HG03439 (cell line): ENCODE measurements at regions not wholly inside any gene's neighbourhood (a gene's known extent, or its start where the extent isn't known, plus 50 kb on each side); places are given as distances from the start of the nearest gene placed in this dataset.

ENCODE experiments used
- ATAC-seq: cut with Tn5 transposase; IDR thresholded peaks from one replicate; pipeline ENCODE4 v1.9.1; 2021; ENCODE audit warnings: mild to moderate bottlenecking, moderate library complexity; ENCODE audit not compliant: unreplicated experiment

GRCh38 chr3:168269001-168269400 is 173.3 kb upstream of the GOLIM4 start:
- no peak for ATAC-seq

GRCh38 chr3:168267179-168267578 is 171.5 kb upstream of the GOLIM4 start:
- no peak for ATAC-seq

DNA sequence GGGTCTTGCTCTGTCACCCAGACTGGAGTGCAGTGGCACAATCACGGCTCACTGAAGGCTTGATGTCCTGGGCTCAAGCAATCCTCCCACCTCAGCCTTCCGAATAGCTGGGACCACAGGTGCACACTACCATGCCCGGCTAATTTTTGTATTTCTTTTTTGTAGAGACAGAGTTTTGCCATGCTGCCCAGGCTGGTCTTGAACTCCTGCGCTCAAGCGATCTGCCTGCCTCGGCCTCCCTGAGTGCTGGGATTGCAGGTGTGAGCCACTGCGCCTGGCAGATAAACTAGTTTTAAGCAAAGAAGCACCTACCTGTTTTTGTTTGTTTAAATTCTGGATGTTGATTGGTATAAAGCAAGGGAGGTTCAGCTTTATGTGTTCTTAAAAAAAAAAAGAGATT is 170.6 kb upstream of the GOLIM4 start:
- no peak for ATAC-seq

GRCh38 chr3:168262887-168263286 is 167.2 kb upstream of the GOLIM4 start:
- ATAC-seq: no peak

- peak; percentile 64 for ATAC-seq
These were observed 165.1 kb upstream of the GOLIM4 start for GRCh38 chr3:168260859-168261258.

GRCh38 chr3:168251371-168251770 is 155.6 kb upstream of the GOLIM4 start:
- ATAC-seq: peak; percentile 41

DNA sequence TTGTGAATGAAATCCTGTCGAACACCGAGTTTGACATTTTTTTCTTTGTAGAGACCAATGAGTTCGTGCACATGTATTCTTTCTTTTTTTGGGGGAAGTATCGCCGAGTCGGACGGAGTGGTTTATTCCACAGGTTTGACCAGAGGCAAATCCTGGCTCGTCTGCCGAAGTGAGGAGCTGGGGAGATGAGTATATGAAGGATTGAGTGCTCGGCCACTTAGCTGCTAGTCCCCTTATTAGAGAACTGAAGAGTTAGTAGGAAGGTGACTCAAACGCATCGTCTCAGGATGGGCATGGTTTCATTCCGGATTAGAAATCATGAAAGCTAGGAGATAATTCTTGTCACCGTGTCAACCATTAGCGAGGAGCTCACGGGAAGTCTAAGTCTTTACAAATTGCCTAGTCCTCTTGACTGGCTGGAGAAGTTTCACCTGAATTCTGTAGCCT is 154.7 kb upstream of the GOLIM4 start:
- ATAC-seq: peak; percentile 10

DNA sequence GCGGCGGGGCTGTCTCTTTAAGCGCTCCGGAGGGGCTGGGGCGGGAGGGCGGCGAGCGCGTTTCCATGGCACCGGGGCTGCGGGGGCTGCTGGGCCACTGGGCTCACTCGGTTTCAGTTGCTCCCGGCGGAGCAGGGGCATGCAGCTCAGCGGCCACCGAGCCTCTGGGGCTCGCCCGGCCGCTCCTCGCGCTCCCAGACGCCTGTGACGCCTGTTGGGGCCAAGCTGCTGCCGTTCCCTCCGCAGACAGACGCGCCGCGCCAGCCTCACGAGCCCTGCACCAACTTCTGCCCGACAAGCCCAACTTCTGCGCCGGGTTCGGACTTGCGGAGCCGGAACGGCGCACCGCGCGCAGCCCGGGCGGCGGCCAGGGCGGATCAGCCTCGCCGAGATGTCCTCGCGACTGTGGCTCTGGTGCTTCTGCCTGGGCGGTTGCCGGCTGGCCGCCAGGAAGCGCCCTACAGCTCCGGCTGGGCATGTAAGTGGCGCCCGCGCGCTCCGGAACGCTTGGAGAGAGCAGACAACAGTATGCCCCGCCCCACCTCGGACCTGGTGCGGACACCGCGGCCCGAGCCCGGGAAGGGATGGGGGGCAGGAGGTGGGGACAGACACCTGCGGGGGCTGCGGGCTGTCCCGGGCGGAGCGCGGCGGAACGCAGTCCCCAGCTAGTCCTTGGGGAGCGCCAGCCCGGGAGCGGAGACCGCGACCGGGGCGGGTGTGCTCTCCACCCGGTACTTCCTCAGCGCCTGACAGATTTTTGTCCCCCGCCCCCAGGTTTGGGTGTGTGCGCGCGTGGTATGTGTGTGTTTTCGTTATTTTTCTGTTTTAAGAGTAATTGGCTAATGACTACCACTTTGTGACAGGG is 154.1 kb upstream of the GOLIM4 start:
- ATAC-seq: peak; percentile 78

DNA sequence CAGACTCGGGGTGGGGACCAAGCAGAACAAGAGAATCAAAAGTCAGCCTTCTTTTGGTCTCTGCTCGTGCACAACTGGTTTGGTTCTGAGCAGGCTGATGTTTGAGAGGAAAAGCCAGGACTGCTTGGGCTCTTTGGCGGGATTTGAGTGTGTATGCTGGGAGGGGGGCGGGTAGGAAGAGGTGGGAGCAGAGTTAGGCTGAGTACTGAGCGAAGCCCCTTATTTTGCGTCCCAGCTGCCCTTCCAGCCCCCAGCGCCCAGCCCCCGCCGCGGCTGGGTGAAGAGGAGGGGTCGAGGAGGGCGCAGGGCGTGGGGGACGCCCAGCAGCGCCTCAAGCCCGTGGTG is 153.5 kb upstream of the GOLIM4 start:
- ATAC-seq: peak; percentile 2

DNA sequence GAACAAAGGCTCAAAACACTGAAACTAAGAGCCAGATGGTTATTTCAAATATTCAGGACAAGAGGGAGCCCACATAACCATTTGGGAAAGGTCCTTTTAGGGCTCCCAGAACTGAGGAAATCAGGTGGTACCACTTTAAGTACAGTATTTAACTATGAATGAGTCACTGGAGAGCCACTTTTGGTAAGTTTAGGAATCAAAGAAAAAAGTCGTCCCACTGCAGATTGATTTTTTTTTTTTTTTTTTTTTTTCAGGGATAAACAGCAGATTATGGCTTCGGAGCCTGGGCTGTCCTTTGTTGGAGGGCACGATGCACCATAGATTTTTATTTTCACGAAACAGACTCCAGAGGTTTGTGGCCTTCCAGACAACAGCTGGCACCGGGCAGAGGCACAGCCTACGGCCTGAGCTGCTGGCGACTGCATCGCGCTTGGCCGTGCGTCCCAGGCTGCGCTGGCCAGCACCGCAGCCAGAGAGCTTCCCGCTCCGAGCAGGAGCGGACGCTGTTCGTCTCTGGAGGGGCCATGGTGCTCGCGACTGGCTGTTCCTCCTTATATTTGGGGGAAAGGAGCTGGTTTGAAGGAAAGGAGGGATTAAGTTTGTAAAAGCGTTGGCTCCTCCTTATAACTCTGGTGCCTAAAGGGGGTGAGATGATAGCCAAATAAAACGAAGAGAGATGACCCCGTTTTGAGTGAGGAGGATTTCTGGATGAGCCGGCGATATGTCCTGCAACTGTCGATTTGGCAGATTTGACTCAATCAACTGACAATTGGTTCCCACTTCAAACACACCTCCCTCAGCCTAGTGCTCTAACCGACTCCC is 152.9 kb upstream of the GOLIM4 start:
- ATAC-seq: no peak

- no peak for ATAC-seq
These were observed 145.4 kb upstream of the GOLIM4 start for GRCh38 chr3:168241156-168241555.

- ATAC-seq: no peak
These were observed 143.6 kb upstream of the GOLIM4 start for GRCh38 chr3:168239287-168239686.

- no peak for ATAC-seq
These were observed 137.3 kb upstream of the GOLIM4 start for GRCh38 chr3:168233001-168233400.

GRCh38 chr3:168223085-168223484 is 127.4 kb upstream of the GOLIM4 start:
- ATAC-seq: no peak

DNA sequence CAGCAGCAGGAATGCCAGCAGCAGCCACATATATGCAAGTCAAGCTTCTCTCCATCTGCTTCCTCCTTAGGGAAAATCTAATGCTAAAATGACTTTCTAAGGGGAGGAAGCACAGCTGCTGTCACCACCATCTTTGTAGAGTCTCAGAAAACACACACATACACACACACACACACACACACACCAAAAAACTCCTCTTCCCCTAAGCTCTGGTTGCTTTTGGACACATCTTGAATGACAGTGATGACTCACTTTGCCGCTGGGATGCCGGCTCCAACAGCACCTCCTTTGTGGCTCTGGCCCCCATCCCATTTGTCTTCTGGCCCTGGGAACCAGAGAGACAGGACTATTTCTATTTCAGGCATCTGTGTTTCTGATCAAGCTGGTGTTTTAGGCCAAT is 124.8 kb upstream of the GOLIM4 start:
- ATAC-seq: no peak

- no peak for ATAC-seq
These were observed 123.8 kb upstream of the GOLIM4 start for GRCh38 chr3:168219530-168219929.

- no peak for ATAC-seq
These were observed 122.9 kb upstream of the GOLIM4 start for GRCh38 chr3:168218600-168218999.

DNA sequence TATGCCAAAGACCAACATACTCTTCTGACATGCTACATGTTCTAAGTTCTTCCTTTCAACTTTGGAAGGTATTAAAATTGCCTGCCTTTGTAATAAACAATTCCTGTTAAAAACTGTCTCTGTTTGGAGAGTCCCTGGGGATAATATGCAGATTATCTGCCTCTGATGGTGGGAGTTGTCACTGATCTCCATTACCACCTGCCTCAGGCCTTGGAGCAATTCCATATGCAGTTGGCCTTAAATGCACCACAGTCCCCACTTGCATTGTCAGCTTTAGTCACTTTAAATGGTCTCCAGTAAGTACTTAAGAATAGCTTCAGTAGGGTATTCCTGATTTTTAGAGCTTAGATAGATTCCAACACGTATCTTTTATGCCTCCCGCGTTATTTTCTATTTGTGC is 121.1 kb upstream of the GOLIM4 start:
- ATAC-seq: no peak

GRCh38 chr3:168213920-168214319 is 118.2 kb upstream of the GOLIM4 start:
- ATAC-seq: peak; percentile 87

DNA sequence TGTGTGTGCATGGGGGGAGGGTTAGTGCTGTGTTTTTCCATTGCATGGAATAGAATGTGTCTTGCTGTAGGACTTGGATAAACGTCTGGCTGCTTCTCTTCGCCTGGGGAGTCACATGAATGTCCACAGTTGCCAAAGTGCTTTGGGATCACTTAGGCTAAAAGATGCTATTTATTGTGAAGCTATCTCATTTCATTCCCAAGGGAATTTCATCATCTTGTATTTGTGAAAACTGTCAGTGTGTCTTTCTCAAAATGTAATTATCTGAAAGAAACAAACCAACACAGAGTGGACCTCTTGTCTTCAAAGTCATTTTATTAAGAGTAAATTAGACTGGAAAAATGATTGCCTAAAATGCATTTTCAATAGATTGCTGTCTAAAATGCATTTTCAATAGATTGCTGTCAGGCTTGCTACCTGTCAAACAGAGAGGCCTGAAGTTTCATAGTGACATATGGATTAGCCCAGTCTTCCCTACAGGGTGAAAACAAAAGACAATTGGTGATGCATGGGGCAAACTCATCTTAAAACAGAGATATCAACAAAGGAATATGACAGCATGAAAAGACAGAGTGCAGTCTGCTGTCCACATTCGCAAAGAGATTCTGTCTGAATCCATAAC is 117.1 kb upstream of the GOLIM4 start:
- ATAC-seq: no peak

DNA sequence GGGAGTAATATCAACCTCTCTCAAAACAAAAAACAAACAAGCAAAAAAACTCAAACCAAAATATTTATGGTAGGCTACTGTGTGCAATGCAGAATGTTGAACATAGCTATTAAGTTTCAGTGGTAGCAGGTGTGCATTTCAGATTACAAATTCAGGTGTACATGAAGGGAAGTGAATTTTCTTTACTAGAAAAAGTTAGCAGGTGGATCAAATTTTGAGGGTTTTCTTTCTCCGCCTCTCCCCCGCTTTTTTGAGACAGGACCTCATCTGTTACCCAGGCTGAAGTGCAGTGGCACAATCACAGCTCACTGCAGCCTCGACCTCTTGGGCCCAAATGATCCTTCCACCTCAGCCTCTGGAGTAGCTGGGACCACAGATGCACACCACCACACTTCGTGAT is 109.7 kb upstream of the GOLIM4 start:
- ATAC-seq: no peak

DNA sequence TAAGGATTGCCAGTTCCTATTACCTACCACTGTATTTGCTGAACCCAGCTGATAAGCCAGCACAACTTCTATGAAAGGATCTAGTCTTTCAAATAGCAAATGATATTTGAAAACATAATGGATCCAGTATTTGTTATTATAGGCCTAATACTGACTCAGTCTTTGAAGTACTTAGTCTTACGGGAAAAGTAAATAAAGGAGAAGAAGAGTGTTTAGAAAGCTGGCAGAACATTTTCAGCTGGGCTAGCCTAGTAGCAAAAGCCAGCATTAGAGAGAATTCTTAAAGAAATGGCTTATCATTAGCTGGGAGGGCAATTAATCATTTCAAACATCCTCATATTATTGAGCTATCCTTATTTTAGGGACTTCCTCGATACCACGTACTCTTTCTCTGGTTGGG is 101.4 kb upstream of the GOLIM4 start:
- ATAC-seq: no peak
